Testis (tissue), 2 donors: ENCODE measurements at regions not wholly inside any gene's neighbourhood (a gene's known extent, or its start where the extent isn't known, plus 50 kb on each side); places are given as distances from the start of the nearest gene placed in this dataset.
"Not testable (repeated sequence)": the region's sequence is repeated elsewhere in the genome, so short reads cannot be mapped to it uniquely, and the experiment has no call there.

ENCODE experiments used
- DNase-seq: peaks from one replicate; pipeline ENCODE4 v3.0.0-alpha.2; 2019
- H3K27ac ChIP-seq, 2 donors: fragments of 200-600 bp; sonication (generic); one replicate each; pipeline ENCODE4 v1.5.1; 2019
- H3K27me3 ChIP-seq: fragments of 200-600 bp; sonication (generic); one replicate; pipeline ENCODE4 v1.5.1; 2019
- H3K36me3 ChIP-seq: fragments of 200-600 bp; sonication (generic); one replicate; pipeline ENCODE4 v1.5.1; 2017; ENCODE audit warnings: low read depth; ENCODE audit errors: missing control alignments
- H3K4me1 ChIP-seq: fragments of 200-600 bp; sonication (generic); one replicate; pipeline ENCODE4 v1.5.1; 2019
- H3K4me3 ChIP-seq, 2 donors: fragments of 200-600 bp; sonication (generic); one replicate each; pipeline ENCODE4 v1.5.1; 2017 to 2019
- H3K9me3 ChIP-seq: fragments of 200-600 bp; sonication (generic); one replicate; pipeline ENCODE4 v1.5.1; 2017
- POLR2A ChIP-seq: fragments of 450-650 bp; IDR thresholded peaks from one replicate; pipeline ENCODE4 v1.6.1; 2017; ENCODE audit warnings: antibody characterized with exemption, mild to moderate bottlenecking, moderate library complexity
- WGBS, 2 donors: methylation state at CpG; one replicate each; pipeline ENCODE4 v1.1.5; 2018; 5-methylcytosine and 5-hydroxymethylcytosine counted together
- intact Hi-C: fragments of 100-400 bp; cut with DNase I; formaldehyde crosslinking; loops from one replicate; pipeline ENCODE4 v1.15.1; 2023; ENCODE audit warnings: low total_unique reads
- TF ChIP-seq, protein P1 (sequence below), 3 experiments: fragments of 450-650 bp in 2 of 3; fragments of 200-600 bp in 1 of 3; sonication (generic) in 1 of 3; IDR thresholded peaks; one replicate each; pipeline ENCODE4 v1.5.1; 2016 to 2019; ENCODE audit warnings: antibody characterized with exemption in 3 of 3, mild to moderate bottlenecking in 2 of 3, moderate library complexity in 1 of 3

DNA sequence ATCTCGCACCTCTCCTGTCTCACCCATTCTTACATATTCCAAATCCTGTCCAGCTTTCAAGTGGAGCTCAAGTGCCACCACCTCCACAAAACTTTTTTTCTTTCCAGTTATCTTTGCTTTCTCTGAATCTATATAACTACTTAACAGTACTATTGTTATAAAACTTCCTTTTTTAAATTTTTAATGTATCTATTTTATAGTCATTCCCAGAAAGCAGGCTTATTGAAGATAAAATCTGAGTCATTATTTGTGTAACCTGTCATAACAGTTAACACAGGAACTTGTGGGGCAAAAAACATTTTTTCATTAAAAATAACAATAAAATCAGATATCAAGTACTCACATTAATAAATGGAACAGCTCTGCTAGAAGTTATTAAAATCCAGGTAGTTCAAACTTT is 73.3 kb upstream of the ALCAM start:
- no peak overlapping the region for H3K4me3 ChIP-seq
- intact Hi-C loops: no loop called here
- no peak for DNase-seq
- H3K27ac ChIP-seq: no peak overlapping the region
- no peaks in the 10 kb centered on the region for H3K36me3 ChIP-seq
- no peaks in the 10 kb centered on the region for H3K9me3 ChIP-seq
- TF ChIP-seq, protein P1, sequence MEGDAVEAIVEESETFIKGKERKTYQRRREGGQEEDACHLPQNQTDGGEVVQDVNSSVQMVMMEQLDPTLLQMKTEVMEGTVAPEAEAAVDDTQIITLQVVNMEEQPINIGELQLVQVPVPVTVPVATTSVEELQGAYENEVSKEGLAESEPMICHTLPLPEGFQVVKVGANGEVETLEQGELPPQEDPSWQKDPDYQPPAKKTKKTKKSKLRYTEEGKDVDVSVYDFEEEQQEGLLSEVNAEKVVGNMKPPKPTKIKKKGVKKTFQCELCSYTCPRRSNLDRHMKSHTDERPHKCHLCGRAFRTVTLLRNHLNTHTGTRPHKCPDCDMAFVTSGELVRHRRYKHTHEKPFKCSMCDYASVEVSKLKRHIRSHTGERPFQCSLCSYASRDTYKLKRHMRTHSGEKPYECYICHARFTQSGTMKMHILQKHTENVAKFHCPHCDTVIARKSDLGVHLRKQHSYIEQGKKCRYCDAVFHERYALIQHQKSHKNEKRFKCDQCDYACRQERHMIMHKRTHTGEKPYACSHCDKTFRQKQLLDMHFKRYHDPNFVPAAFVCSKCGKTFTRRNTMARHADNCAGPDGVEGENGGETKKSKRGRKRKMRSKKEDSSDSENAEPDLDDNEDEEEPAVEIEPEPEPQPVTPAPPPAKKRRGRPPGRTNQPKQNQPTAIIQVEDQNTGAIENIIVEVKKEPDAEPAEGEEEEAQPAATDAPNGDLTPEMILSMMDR (IDR thresholded peaks at IDR 0.05): no peak
- no peak for TF ChIP-seq POLR2A
- no peaks in the 10 kb centered on the region for H3K4me1 ChIP-seq
- 94 to 100% methylated on average over 1 of the region's 1 CpG for WGBS, 2 donors
- H3K27me3 ChIP-seq: no peaks in the 10 kb centered on the region

DNA sequence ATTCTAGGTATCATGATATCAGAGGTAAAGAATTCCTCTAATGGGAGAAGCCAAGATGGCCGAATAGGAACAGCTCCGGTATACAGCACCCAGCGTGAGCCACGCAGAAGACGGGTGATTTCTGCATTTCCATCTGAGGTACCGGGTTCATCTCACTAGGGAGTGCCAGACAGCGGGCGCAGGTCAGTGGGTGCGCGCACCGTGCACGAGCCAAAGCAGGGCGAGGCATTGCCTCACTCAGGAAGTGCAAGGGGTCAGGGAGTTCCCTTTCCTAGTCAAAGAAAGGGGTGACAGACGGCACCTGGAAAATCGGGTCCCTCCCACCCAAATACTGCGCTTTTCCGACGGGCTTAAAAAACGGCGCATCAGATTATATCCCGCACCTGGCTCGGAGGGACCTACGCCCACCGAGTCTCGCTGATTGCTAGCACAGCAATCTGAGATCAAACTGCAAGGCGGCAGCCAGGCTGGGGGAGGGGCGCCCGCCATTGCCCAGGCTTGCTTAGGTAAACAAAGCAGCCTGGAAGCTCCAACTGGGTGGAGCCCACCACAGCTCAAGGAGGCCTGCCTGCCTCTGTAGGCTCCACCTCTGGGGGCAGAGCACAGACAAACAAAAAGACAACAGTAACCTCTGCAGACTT is 70.4 kb upstream of the ALCAM start:
- H3K4me3 ChIP-seq, H3K27ac ChIP-seq, DNase-seq, H3K4me1 ChIP-seq, H3K36me3 ChIP-seq, H3K27me3 ChIP-seq, intact Hi-C loops, H3K9me3 ChIP-seq: not testable (repeated sequence)
- WGBS, 2 donors: 83 to 86% methylated on average over 27 to 28 of the region's 28 CpGs

DNA sequence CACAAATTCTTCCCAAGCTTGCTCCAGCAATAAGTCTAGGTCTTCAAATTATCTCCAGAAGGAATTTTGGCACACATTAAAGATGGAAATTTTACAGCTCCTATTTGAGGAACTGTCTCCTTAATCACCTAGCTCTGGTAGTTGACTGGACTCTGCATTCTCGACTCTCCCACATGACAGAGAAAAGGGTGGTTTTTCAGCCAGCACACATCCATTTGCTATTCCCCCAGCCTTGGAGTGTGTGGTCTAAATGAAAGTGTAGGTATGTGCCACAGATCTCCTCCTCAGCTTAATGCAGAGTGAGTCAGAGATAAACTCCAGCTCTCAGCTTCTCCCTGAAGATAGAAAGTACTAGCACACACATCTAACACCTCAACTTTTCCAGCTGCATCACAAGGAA is 62.2 kb upstream of the ALCAM start:
- DNase-seq: no peak
- WGBS, 2 donors: 68 to 69% methylated on average over 1 of the region's 1 CpG
- intact Hi-C loops: no loop called here

DNA sequence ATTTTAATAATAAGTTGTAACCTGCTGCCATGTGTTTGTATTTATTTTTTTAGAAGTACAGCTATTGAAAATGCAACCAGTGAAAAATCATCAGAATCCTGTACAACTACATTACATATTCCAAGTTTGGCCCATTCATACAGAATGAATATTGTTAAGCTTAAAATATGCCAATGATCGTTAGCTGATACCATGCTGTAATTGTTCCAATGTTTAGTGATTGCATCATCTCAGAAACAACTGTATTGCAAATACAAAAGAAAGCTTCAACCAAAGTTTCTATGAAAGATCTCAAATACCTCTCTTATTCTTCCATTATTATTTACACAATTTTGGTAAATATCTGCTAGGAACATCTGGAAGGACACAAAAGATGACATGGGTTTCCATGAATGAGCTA is 51.6 kb upstream of the ALCAM start:
- WGBS, 2 donors: 65 to 80% methylated on average over 1 of the region's 1 CpG
- no peak for DNase-seq
- H3K9me3 ChIP-seq: no peaks in the 10 kb centered on the region
- no peak for TF ChIP-seq POLR2A
- TF ChIP-seq, protein P1 (IDR thresholded peaks at IDR 0.05): no peak
- no peak overlapping the region for H3K4me3 ChIP-seq
- H3K27me3 ChIP-seq: no peaks in the 10 kb centered on the region
- no peak overlapping the region for H3K27ac ChIP-seq
- intact Hi-C loops: no loop called here
- no peaks in the 10 kb centered on the region for H3K4me1 ChIP-seq
- H3K36me3 ChIP-seq: no peaks in the 10 kb centered on the region

More for the DNA sequence above, 62.2 kb upstream of the ALCAM start:
- H3K9me3 ChIP-seq: no peaks in the 10 kb centered on the region
- TF ChIP-seq, protein P1 (IDR thresholded peaks at IDR 0.05): no peak
- no peak for TF ChIP-seq POLR2A
- no peaks in the 10 kb centered on the region for H3K27me3 ChIP-seq
- no peaks in the 10 kb centered on the region for H3K4me1 ChIP-seq
- H3K27ac ChIP-seq: no peak overlapping the region
- H3K4me3 ChIP-seq: no peak overlapping the region
- H3K36me3 ChIP-seq: no peaks in the 10 kb centered on the region

DNA sequence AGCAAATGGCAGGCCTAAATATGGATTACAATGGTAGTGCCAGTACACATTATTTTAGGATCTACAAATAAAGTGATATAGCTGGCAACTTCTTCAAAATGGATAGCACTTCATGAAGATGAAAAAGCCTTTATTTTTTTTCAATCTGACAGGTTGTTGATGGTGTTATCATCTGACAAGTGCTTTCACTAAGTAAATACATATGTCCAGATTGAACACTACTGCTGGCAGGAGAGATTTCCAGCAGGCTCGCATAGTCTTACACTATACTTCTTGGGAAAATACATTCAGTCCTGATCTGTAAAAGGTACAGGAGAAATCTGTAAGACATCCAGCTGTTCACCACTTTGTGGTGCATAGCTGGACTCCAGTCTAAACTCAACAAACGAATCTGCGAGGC is 50.9 kb upstream of the ALCAM start:
- no peaks in the 10 kb centered on the region for H3K9me3 ChIP-seq
- no peaks in the 10 kb centered on the region for H3K27me3 ChIP-seq
- no peak for TF ChIP-seq POLR2A
- TF ChIP-seq, protein P1 (IDR thresholded peaks at IDR 0.05): no peak
- H3K4me3 ChIP-seq: no peak overlapping the region
- no peaks in the 10 kb centered on the region for H3K36me3 ChIP-seq
- no peaks in the 10 kb centered on the region for H3K4me1 ChIP-seq
- WGBS, 2 donors: 73 to 82% methylated on average over 3 of the region's 3 CpGs
- intact Hi-C loops: no loop called here
- H3K27ac ChIP-seq: no peak overlapping the region
- DNase-seq: no peak
